ENCODE measurements at regions not wholly inside any gene's neighbourhood (a gene's known extent, or its start where the extent isn't known, plus 50 kb on each side); places are given as distances from the start of the nearest gene placed in this dataset.

- TF ChIP-seq POLR2A (IDR thresholded peaks at IDR 0.05), result no peak
- TF ChIP-seq, protein P1, sequence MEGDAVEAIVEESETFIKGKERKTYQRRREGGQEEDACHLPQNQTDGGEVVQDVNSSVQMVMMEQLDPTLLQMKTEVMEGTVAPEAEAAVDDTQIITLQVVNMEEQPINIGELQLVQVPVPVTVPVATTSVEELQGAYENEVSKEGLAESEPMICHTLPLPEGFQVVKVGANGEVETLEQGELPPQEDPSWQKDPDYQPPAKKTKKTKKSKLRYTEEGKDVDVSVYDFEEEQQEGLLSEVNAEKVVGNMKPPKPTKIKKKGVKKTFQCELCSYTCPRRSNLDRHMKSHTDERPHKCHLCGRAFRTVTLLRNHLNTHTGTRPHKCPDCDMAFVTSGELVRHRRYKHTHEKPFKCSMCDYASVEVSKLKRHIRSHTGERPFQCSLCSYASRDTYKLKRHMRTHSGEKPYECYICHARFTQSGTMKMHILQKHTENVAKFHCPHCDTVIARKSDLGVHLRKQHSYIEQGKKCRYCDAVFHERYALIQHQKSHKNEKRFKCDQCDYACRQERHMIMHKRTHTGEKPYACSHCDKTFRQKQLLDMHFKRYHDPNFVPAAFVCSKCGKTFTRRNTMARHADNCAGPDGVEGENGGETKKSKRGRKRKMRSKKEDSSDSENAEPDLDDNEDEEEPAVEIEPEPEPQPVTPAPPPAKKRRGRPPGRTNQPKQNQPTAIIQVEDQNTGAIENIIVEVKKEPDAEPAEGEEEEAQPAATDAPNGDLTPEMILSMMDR (IDR thresholded peaks at IDR 0.05), result no peak
- WGBS (ENCODE audit: insufficient coverage, low coverage, low lambda C conversion rate, missing lambda C conversion rate), result 74% methylated on average over 1 of the region's 1 CpG
Measured at GRCh38 chr12:25752710-25753309, 199.7 kb upstream of the LMNTD1 start.

DNA sequence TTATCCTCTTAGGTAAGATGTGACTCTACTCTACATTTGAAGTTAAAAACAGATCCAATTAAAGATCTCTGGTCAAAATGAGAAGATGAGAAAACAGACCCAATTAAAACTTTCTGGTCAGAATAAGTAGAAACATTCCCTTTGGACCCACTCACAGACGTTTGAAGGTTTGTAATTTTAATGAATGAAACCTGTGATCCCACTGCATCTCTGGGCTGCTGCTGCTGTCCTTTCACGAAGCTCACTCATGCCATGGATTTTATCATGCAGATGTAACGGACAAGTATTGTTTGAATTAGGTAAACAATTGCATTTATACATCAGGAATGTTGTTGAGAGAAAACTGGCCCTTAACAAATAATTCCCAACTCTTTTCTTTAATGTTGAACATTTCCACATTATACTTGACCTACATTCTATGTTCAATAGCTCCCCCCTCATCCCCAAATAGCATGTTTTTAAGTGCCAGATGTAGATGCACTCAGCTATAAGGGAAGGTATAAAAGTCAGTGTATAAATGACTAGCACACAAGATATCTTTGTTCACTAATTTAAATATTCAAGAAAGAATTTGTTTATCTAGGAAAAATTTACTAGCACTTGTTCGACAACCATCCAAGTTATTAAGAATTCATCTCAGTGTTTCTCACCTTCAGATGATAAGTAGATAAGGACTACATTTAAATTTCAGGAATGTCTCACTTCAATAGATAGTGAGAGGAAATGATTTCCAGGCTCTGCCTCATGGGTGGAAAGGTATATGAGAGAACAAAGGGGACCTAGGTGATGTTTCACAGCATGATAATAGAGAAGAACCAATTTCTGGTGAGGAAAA is 202.3 kb upstream of the LMNTD1 start:
- H3K9me3 ChIP-seq, result no peaks in the 10 kb centered on the region
- H3K4me1 ChIP-seq, result peaks cover 0 to 12% (median 0%) of the 10 kb centered on the region in 4 donors
- H3K27me3 ChIP-seq, result no peaks in the 10 kb centered on the region
- H3K36me3 ChIP-seq, result no peaks in the 10 kb centered on the region
- WGBS (ENCODE audit: insufficient coverage, low coverage, low lambda C conversion rate, missing lambda C conversion rate), result 56% methylated on average over 4 of the region's 4 CpGs
- intact Hi-C loops (cut with DNase I), result no loop called here
- TF ChIP-seq, protein P1 (IDR thresholded peaks at IDR 0.05), result no peak
- no peak for TF ChIP-seq POLR2A (IDR thresholded peaks at IDR 0.05)
- no peak overlapping the region for H3K27ac ChIP-seq
- H3K4me3 ChIP-seq, result no peak overlapping the region
- no peak for DNase-seq
- no peak for ATAC-seq

More at GRCh38 chr12:25752710-25753309, 199.7 kb upstream of the LMNTD1 start:
- no peak for ATAC-seq
- intact Hi-C loops (cut with DNase I), result no loop called here
- no peak overlapping the region for H3K27ac ChIP-seq
- H3K9me3 ChIP-seq, result no peaks in the 10 kb centered on the region
- no peak overlapping the region for H3K4me3 ChIP-seq
- H3K36me3 ChIP-seq, result no peaks in the 10 kb centered on the region
- peaks cover 0 to 12% (median 0%) of the 10 kb centered on the region in 4 donors for H3K4me1 ChIP-seq
- no peaks in the 10 kb centered on the region for H3K27me3 ChIP-seq
- DNase-seq, result no peak

- 88% methylated on average over 2 of the region's 2 CpGs for WGBS (ENCODE audit: insufficient coverage, low coverage, low lambda C conversion rate, missing lambda C conversion rate)
- ATAC-seq, result no peak
- H3K9me3 ChIP-seq, result no peaks in the 10 kb centered on the region
Measured at GRCh38 chr12:25755971-25756260, 202.6 kb upstream of the RASSF8 start.

DNA sequence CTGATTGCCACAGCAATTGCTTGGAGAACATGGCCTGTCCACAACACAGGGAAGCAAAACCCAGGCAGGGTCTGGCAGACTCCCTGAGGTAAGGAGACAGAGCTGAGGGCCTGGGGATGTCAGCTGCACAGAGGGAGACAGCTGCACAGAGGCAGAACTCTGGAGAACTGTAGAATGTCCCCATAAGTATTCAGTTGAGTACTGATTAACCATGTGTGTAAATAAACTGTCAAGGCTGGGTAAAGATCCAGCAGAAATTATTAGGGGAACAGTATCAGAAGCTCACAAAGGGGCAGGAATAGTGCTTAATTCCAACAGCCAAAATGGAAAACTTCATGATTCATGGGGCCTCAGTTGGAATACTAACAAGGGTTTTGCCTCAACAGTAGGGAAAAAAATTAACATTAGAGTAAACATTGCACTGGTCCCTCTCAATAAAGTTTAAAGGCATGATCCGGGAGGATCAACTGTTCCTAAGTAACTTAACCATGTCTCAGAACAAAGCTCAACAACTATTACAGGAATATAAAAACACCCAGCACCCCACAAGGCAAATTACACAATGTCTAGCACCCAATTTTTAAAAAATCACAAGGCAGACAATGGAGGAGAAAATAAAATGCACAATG is 201.3 kb upstream of the RASSF8 start:
- no peaks in the 10 kb centered on the region for H3K27me3 ChIP-seq
- intact Hi-C loops (cut with DNase I), result no loop called here
- DNase-seq (no peak), ATAC-seq (peak; percentile 85 to 92 (median 88))
- H3K27ac ChIP-seq, result no peak overlapping the region
- no peaks in the 10 kb centered on the region for H3K36me3 ChIP-seq
- H3K4me1 ChIP-seq, result peaks cover 0 to 12% (median 0%) of the 10 kb centered on the region in 4 donors
- H3K9me3 ChIP-seq, result no peaks in the 10 kb centered on the region
- WGBS (ENCODE audit: insufficient coverage, low coverage, low lambda C conversion rate, missing lambda C conversion rate), result 13% methylated on average over 1 of the region's 1 CpG
- TF ChIP-seq, protein P1 (IDR thresholded peaks at IDR 0.05), result no peak
- TF ChIP-seq POLR2A (IDR thresholded peaks at IDR 0.05), result no peak
- H3K4me3 ChIP-seq, result no peak overlapping the region

More at GRCh38 chr12:25755971-25756260, 202.6 kb upstream of the RASSF8 start:
- DNase-seq, result no peak
- H3K4me1 ChIP-seq, result peaks cover 0 to 12% (median 0%) of the 10 kb centered on the region in 4 donors
- no peaks in the 10 kb centered on the region for H3K36me3 ChIP-seq
- intact Hi-C loops (cut with DNase I), result no loop called here
- no peak overlapping the region for H3K27ac ChIP-seq
- TF ChIP-seq, protein P1 (IDR thresholded peaks at IDR 0.05), result no peak
- TF ChIP-seq POLR2A (IDR thresholded peaks at IDR 0.05), result no peak
- no peaks in the 10 kb centered on the region for H3K27me3 ChIP-seq
- H3K4me3 ChIP-seq, result no peak overlapping the region
